ENCODE measurements at regions not wholly inside any gene's neighbourhood (a gene's known extent, or its start where the extent isn't known, plus 50 kb on each side); places are given as distances from the start of the nearest gene placed in this dataset.

DNA sequence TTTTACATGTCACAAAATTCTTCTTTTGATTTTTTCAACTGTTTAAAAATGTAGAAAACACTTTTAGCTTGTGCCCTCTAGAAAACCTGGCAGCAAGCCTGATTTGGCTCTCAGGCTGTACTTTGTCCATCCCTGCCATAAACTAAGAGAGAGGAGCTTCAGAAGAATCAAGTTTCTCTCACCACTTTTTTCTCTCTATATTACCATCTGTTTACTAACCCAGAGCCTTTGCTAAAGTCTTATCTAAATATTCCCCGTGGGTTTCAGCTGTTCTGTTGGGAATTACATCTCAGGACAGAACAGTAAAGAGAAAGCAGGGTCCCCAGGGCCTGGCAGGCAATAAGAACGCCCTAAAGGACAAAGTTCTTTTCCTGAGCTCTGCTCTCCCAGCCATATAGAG lies 409.1 kb upstream of the CRIM1 start:
- intact Hi-C loops (cut with micrococcal nuclease; ENCODE audit: unreplicated experiment): no loop called here
- no peak overlapping the region for H3K4me2 ChIP-seq (ENCODE audit: low read length)
- no peaks in the 10 kb centered on the region for H3K9me3 ChIP-seq (ENCODE audit: low read length)
- no peak overlapping the region for H2AFZ ChIP-seq (ENCODE audit: low read length)
- POLR2A ChIA-PET: interaction anchor here (0.6 to 0.7 kb wide), 3 partner anchors 262 to 430 kb away, joined by 3 read pairs; no protein-coding TSS in a partner anchor
- no peak for TF ChIP-seq EZH2phosphoT487 (IDR thresholded peaks at IDR 0.05; ENCODE audit: borderline replicate concordance, low read depth, low read length)
- TF ChIP-seq, protein P1, sequence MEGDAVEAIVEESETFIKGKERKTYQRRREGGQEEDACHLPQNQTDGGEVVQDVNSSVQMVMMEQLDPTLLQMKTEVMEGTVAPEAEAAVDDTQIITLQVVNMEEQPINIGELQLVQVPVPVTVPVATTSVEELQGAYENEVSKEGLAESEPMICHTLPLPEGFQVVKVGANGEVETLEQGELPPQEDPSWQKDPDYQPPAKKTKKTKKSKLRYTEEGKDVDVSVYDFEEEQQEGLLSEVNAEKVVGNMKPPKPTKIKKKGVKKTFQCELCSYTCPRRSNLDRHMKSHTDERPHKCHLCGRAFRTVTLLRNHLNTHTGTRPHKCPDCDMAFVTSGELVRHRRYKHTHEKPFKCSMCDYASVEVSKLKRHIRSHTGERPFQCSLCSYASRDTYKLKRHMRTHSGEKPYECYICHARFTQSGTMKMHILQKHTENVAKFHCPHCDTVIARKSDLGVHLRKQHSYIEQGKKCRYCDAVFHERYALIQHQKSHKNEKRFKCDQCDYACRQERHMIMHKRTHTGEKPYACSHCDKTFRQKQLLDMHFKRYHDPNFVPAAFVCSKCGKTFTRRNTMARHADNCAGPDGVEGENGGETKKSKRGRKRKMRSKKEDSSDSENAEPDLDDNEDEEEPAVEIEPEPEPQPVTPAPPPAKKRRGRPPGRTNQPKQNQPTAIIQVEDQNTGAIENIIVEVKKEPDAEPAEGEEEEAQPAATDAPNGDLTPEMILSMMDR (conservative IDR thresholded peaks at IDR 0.05; ENCODE audit: low read length): no peak
- no peaks in the 10 kb centered on the region for H3K9me2 ChIP-seq (ENCODE audit: insufficient read depth, low read length)
- CTCF ChIA-PET (ENCODE audit: unreplicated experiment): no interaction called here
- no TSS peak for BruUV-seq (replicated peaks)
- no peaks in the 10 kb centered on the region for H3K79me2 ChIP-seq (ENCODE audit: insufficient read depth, low read depth, low read length)
- H3K4me3 ChIP-seq (ENCODE audit: low read depth, low read length, poor library complexity, severe bottlenecking): no peak overlapping the region
- no peak overlapping the region for H3K27ac ChIP-seq (ENCODE audit: low read depth, low read length, poor library complexity, severe bottlenecking)
- H3K4me1 ChIP-seq (ENCODE audit: insufficient read depth, low read length, poor library complexity, severe bottlenecking): no peaks in the 10 kb centered on the region
- H3K36me3 ChIP-seq (ENCODE audit: insufficient read depth, low read length): no peaks in the 10 kb centered on the region
- H4K20me1 ChIP-seq (ENCODE audit: insufficient read depth, low read length): no peaks in the 10 kb centered on the region
- DNase-seq (ENCODE audit: low spot score): no peak

- no peak for DNase-seq (ENCODE audit: low spot score)
- Histone ChIP-seq H3K36me3 (ENCODE audit: insufficient read depth, low read length) (no peaks in the 10 kb centered on the region), H3K4me3 (ENCODE audit: low read depth, low read length, poor library complexity, severe bottlenecking) (no peak overlapping the region), H4K20me1 (ENCODE audit: insufficient read depth, low read length) (no peaks in the 10 kb centered on the region), H3K79me2 (ENCODE audit: insufficient read depth, low read depth, low read length) (no peaks in the 10 kb centered on the region), H3K4me2 (ENCODE audit: low read length) (no peak overlapping the region), H2AFZ (ENCODE audit: low read length) (no peak overlapping the region), H3K9me3 (ENCODE audit: low read length) (no peaks in the 10 kb centered on the region), H3K9me2 (ENCODE audit: insufficient read depth, low read length) (no peaks in the 10 kb centered on the region), H3K4me1 (ENCODE audit: insufficient read depth, low read length, poor library complexity, severe bottlenecking) (no peaks in the 10 kb centered on the region), H3K27ac (ENCODE audit: low read depth, low read length, poor library complexity, severe bottlenecking) (no peak overlapping the region)
- intact Hi-C loops (cut with micrococcal nuclease; ENCODE audit: unreplicated experiment): no loop called here
- TF ChIP-seq EZH2phosphoT487 (IDR thresholded peaks at IDR 0.05; ENCODE audit: borderline replicate concordance, low read depth, low read length): no peak
- TF ChIP-seq, protein P1 (conservative IDR thresholded peaks at IDR 0.05; ENCODE audit: low read length): no peak
- no TSS peak for BruUV-seq (replicated peaks)
- ChIA-PET POLR2A (no interaction called here), CTCF (ENCODE audit: unreplicated experiment) (no interaction called here)
Measured at GRCh38 chr2:35938838-35939237, 416.7 kb upstream of the CRIM1 start.

DNA sequence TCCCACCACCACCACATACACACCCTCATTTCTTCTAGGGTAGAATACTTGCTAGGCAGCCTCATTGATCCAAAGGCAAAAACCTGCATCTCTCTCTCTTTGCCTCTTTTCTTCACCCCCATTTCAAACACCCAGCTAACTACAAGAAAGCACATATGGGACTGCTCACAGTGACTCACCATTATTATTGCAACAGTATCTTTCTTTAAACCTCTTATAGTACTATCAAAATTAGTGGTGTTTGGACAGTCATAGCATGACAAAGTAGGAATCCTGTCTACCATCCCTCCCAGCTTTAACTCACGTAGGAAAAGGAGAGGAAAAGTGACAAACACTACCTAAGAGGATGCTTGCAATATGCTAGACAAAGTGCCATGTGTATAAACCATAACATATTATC lies 422.5 kb upstream of the CRIM1 start:
- no TSS peak for BruUV-seq (replicated peaks)
- Histone ChIP-seq H3K9me3 (ENCODE audit: low read length) (no peaks in the 10 kb centered on the region), H2AFZ (ENCODE audit: low read length) (no peak overlapping the region), H3K36me3 (ENCODE audit: insufficient read depth, low read length) (no peaks in the 10 kb centered on the region), H3K27ac (ENCODE audit: low read depth, low read length, poor library complexity, severe bottlenecking) (no peak overlapping the region), H3K9me2 (ENCODE audit: insufficient read depth, low read length) (no peaks in the 10 kb centered on the region), H3K4me1 (ENCODE audit: insufficient read depth, low read length, poor library complexity, severe bottlenecking) (no peaks in the 10 kb centered on the region), H3K4me3 (ENCODE audit: low read depth, low read length, poor library complexity, severe bottlenecking) (no peak overlapping the region), H3K79me2 (ENCODE audit: insufficient read depth, low read depth, low read length) (no peaks in the 10 kb centered on the region), H3K4me2 (ENCODE audit: low read length) (no peak overlapping the region), H4K20me1 (ENCODE audit: insufficient read depth, low read length) (no peaks in the 10 kb centered on the region)
- TF ChIP-seq, protein P1 (conservative IDR thresholded peaks at IDR 0.05; ENCODE audit: low read length): no peak
- no peak for TF ChIP-seq EZH2phosphoT487 (IDR thresholded peaks at IDR 0.05; ENCODE audit: borderline replicate concordance, low read depth, low read length)
- no peak for DNase-seq (ENCODE audit: low spot score)
- POLR2A ChIA-PET: interaction anchor here (1.5 kb wide), 1 partner anchor 38 kb away, joined by 4 read pairs; no protein-coding TSS in a partner anchor
- intact Hi-C loops (cut with micrococcal nuclease; ENCODE audit: unreplicated experiment): no loop called here
- CTCF ChIA-PET (ENCODE audit: unreplicated experiment): no interaction called here

Measured in OCI-LY7 (cell line).